G401 (cell line): ENCODE measurements at regions not wholly inside any gene's neighbourhood (a gene's known extent, or its start where the extent isn't known, plus 50 kb on each side); places are given as distances from the start of the nearest gene placed in this dataset.
A peak's percentile ranks its signal among the peaks of the same experiment; 100 is the strongest.
"Not testable (repeated sequence)": the region's sequence is repeated elsewhere in the genome, so short reads cannot be mapped to it uniquely, and the experiment has no call there.

Experiments used
- DNase-seq: peaks from one replicate; pipeline ENCODE4 v3.0.0-alpha.2; 2015; ENCODE audit warnings: low spot score
- in situ Hi-C: cut with HindIII; loops from 2 replicates; pipeline ENCODE4 v1.10.0; 2016; ENCODE audit warnings: low sequenced_read_pairs, mixed read lengths

GRCh38 chr1:186775881-186776560 is 52.7 kb upstream of the PLA2G4A start:
- no peak for DNase-seq
- in situ Hi-C loops: no loop called here

- in situ Hi-C loops: no loop called here
- DNase-seq: peak; percentile 67
Observed at GRCh38 chr1:186775036-186775435, 53.7 kb upstream of the PLA2G4A start.

- no peak for DNase-seq
- in situ Hi-C loops: no loop called here
Observed at GRCh38 chr1:186772228-186772627, 56.5 kb upstream of the PLA2G4A start.

GRCh38 chr1:186770421-186770820 is 58.3 kb upstream of the PLA2G4A start:
- in situ Hi-C loops: no loop called here
- no peak for DNase-seq

GRCh38 chr1:186768906-186769305 is 59.8 kb upstream of the PLA2G4A start:
- no peak for DNase-seq
- in situ Hi-C loops: no loop called here

DNA sequence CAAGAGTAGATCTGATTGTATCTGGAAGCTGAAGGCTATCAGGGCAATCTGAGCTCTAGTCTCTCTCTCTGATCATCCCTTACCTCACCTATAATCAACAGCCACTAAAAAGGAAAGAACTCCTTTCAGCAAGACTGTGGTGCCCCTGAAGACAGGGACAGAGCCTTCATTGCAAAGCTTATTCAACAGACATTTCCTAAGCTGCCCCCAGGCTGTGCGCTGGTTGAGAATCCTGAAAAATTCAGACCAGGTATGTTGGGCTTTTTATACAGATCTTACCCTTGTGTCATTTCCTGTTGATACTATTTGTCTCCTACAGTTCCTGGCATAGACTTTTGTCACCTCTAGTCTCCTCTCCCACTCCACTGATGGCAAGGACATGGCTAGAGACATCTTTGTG is 63.3 kb upstream of the PLA2G4A start:
- DNase-seq: no peak
- in situ Hi-C loops: no loop called here

DNA sequence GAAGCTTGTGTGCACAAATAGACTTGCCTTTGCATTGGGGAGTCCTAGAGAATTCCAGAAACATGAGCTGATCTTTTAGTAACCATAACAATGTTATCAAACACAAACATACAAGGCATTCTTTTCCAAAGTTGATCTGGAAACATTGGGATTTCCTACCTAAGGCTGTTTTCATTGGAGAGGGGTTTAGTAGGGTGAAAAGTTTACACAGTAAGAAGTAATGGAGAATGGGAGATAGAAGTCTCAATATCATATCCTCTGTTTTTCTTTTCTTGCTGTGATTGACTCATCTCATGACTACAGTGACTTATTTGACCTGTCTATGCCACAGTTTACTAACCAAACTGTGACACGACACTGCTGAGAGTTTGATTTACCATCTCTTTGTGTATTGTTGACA is 65.6 kb upstream of the PLA2G4A start:
- DNase-seq: no peak
- in situ Hi-C loops: no loop called here

DNA sequence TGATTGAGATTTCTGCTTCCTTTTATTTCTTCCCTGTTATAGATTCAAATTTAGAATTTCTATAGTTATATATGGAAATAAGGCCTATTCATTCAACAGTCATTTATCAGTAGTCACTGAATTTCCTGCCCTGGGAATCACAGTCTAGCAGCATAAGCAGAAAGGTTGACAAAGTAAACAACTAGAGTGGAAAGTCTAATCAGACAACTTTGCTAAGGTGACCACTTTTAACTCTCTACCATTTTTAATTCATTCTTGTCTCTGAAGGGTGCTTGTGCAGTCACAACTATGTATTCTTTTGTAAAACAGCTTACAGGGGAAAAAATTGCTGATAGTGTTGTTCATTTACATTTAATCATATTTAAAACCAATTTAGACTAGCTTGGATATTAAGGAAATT is 66.1 kb upstream of the PLA2G4A start:
- in situ Hi-C loops: no loop called here
- DNase-seq: no peak

DNA sequence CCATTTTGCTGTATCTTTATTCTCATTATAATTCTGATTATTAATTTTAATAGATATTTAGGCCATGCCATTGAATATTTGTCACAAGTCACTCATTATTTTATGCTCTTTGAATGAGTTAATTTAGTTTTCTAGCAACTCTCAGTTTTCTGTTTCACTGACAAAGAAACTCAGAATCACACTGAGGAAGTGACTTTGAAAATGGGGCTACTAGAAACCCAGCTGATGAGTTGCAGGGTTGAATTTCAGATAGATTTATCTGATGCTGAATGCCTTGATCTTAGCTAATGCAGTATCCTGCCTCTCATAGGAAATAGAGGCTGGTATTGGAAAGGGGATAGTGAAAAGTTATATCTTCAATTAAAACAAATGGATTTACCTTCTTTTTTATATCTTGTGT is 67.4 kb upstream of the PLA2G4A start:
- in situ Hi-C loops: no loop called here

DNA sequence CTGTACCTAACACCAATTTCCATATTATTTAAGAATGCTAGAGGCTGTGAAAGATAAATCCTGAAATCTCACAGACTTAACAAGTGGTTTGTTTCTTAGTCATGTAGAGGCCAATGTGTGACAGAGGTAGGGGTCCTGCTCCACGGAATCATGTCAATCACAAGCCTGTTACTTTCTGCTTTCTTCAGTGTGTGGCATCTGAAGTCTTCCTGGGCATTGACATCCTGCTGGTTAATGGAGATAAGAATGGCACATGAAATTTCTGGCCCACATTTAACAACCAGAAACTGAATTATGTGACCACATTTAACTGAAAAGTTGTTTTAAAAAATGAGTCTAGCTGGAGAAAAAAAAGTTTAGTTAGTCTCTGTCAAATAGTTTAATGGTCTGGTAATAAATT is 68.3 kb upstream of the PLA2G4A start:
- DNase-seq: no peak
- in situ Hi-C loops: no loop called here

More for the DNA sequence above, 67.4 kb upstream of the PLA2G4A start:
- no peak for DNase-seq

GRCh38 chr1:186758896-186759606 is 69.7 kb upstream of the PLA2G4A start:
- DNase-seq, in situ Hi-C loops: not testable (repeated sequence)

DNA sequence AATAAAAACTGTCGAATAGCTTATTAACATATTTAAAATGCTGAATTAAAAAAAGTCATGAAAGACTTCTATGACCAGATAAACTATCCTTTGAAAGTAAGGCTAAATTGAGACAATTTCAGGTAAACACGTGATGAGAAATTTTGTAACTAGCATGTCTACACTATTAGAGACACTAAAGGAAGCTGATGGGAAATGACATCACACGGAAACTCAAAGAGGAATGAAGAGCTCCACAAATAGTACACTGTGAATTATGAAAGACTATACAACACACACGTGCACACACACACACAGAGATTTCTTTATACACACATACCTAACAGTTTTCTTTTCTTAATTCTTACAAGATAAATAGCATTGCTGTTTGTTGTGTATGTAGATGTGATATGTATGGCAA is 70.9 kb upstream of the PLA2G4A start:
- DNase-seq: no peak
- in situ Hi-C loops: no loop called here

DNA sequence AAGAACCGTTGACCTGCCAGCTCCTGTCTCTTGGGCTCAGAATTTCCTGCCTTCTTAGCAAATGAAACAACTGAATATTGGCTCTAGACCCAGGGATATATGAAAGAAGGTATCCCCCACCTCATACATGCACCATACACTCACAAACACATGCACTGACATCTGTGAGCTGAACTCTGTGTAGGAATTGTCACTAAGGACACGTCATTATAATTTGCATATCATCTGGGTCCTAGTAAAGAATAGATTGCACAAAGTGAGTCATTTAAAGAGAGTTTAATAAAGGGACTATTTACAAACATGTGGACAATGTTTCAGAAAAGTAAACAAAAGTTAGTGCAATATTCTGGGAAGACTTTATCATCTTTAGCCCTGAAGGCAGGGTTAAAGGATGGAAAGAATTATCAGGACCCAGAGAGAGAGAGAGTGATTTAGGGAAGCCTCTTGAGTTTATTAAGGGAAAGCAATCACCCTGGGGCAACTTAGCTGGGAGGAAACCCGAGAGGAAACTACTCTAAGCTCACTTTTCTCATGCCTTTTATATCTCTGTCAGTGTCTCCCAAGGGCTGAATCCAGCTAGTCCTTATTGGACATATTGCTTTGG is 74.1 kb upstream of the PLA2G4A start:
- no peak for DNase-seq
- in situ Hi-C loops: no loop called here

- no peak for DNase-seq
- in situ Hi-C loops: no loop called here
Observed at GRCh38 chr1:186753241-186753640, 73.0 kb upstream of the PTGS2 start.

DNA sequence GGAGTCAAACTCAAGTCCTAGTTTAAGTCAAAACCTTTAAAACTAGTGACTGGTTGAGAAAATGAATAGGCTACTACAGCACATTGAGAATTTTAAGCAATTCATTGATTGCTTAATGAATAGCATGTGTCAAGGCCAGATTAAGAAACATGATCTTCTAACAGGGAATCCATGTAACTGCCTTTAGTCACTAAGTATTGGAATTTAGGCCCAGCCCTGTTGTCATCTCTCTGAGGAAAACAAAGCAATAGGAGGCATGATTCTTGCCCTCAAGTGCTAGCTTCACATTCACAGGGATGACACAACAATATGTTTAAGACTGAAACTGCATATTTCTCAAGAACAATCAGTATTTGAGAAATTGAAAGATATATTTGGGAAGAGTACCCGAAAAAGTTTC is 70.0 kb upstream of the PTGS2 start:
- in situ Hi-C loops: no loop called here
- DNase-seq: no peak

- in situ Hi-C loops: no loop called here
- no peak for DNase-seq
Observed at GRCh38 chr1:186749820-186750219, 69.6 kb upstream of the PTGS2 start.

DNA sequence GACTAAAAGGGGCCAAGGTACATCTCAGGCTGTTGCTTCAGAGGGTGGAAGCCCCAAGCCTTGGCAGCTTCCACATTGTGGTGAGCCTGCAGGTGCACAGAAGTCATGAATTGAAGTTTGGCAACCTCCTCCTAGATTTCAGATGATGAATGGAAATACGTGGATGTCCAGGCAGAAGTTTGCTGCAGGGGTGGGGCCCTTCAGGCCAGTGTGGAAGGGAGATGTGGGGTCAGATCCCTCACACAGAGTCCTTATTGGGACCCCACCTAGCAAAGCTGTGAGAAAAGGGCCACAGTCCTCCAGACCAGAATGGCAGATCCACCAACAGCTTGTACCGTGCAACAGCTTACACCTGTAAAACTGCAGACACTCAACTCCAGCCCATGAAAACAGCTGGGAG is 67.4 kb upstream of the PTGS2 start:
- in situ Hi-C loops: no loop called here
- no peak for DNase-seq

GRCh38 chr1:186745531-186746146 is 65.4 kb upstream of the PTGS2 start:
- in situ Hi-C loops: no loop called here
- DNase-seq: no peak

- DNase-seq: no peak
- in situ Hi-C loops: no loop called here
Observed at GRCh38 chr1:186741640-186742039, 61.4 kb upstream of the PTGS2 start.

- in situ Hi-C loops: no loop called here
- DNase-seq: no peak
Observed at GRCh38 chr1:186740324-186740723, 60.1 kb upstream of the PTGS2 start.
